ENCODE measurements at regions not wholly inside any gene's neighbourhood (a gene's known extent, or its start where the extent isn't known, plus 50 kb on each side); places are given as distances from the start of the nearest gene placed in this dataset.

GRCh38 chr13:71087432-71087831, 779.6 kb downstream of the DACH1 start:
- Mint-ChIP-seq H3K4me1 (ENCODE audit: low read depth, unreplicated experiment) (peaks cover 16% of the 10 kb centered on the region), H3K27ac (ENCODE audit: unreplicated experiment) (no peak overlapping the region), H3K9me3 (ENCODE audit: unreplicated experiment) (no peaks in the 10 kb centered on the region), H3K27me3 (ENCODE audit: unreplicated experiment) (no peaks in the 10 kb centered on the region), H3K36me3 (ENCODE audit: unreplicated experiment) (no peaks in the 10 kb centered on the region), H3K4me3 (ENCODE audit: unreplicated experiment) (no peak overlapping the region)
- no peak for TF ChIP-seq CTCF (IDR thresholded peaks at IDR 0.05; ENCODE audit: partially characterized antibody, unreplicated experiment)
- DNase-seq, result no peak

GRCh38 chr13:71087006-71087405, 780.0 kb downstream of the DACH1 start:
- no peaks in the 10 kb centered on the region for H3K27me3 Mint-ChIP-seq (ENCODE audit: unreplicated experiment)
- H3K4me3 Mint-ChIP-seq (ENCODE audit: unreplicated experiment), result no peak overlapping the region
- peaks cover 16% of the 10 kb centered on the region for H3K4me1 Mint-ChIP-seq (ENCODE audit: low read depth, unreplicated experiment)
- H3K9me3 Mint-ChIP-seq (ENCODE audit: unreplicated experiment), result no peaks in the 10 kb centered on the region
- TF ChIP-seq CTCF (IDR thresholded peaks at IDR 0.05; ENCODE audit: partially characterized antibody, unreplicated experiment), result no peak
- no peaks in the 10 kb centered on the region for H3K36me3 Mint-ChIP-seq (ENCODE audit: unreplicated experiment)
- H3K27ac Mint-ChIP-seq (ENCODE audit: unreplicated experiment), result no peak overlapping the region
- DNase-seq, result no peak

GRCh38 chr13:71082631-71083030, 784.4 kb downstream of the DACH1 start:
- Mint-ChIP-seq H3K27me3 (ENCODE audit: unreplicated experiment) (peaks cover 2% of the 10 kb centered on the region), H3K9me3 (ENCODE audit: unreplicated experiment) (no peaks in the 10 kb centered on the region), H3K4me1 (ENCODE audit: low read depth, unreplicated experiment) (peaks cover 13% of the 10 kb centered on the region), H3K4me3 (ENCODE audit: unreplicated experiment) (no peak overlapping the region), H3K27ac (ENCODE audit: unreplicated experiment) (no peak overlapping the region), H3K36me3 (ENCODE audit: unreplicated experiment) (no peaks in the 10 kb centered on the region)
- no peak for TF ChIP-seq CTCF (IDR thresholded peaks at IDR 0.05; ENCODE audit: partially characterized antibody, unreplicated experiment)
- DNase-seq, result no peak

GRCh38 chr13:71079638-71080037, 787.4 kb downstream of the DACH1 start:
- H3K4me1 Mint-ChIP-seq (ENCODE audit: low read depth, unreplicated experiment), result peaks cover 23% of the 10 kb centered on the region
- H3K27me3 Mint-ChIP-seq (ENCODE audit: unreplicated experiment), result peaks cover 2% of the 10 kb centered on the region
- no peaks in the 10 kb centered on the region for H3K36me3 Mint-ChIP-seq (ENCODE audit: unreplicated experiment)
- H3K27ac Mint-ChIP-seq (ENCODE audit: unreplicated experiment), result peak overlapping the region; percentile 44
- TF ChIP-seq CTCF (IDR thresholded peaks at IDR 0.05; ENCODE audit: partially characterized antibody, unreplicated experiment), result no peak
- DNase-seq, result no peak
- no peak overlapping the region for H3K4me3 Mint-ChIP-seq (ENCODE audit: unreplicated experiment)
- no peaks in the 10 kb centered on the region for H3K9me3 Mint-ChIP-seq (ENCODE audit: unreplicated experiment)

GRCh38 chr13:71068041-71068440, 799.0 kb downstream of the DACH1 start:
- peaks cover 27% of the 10 kb centered on the region for H3K4me1 Mint-ChIP-seq (ENCODE audit: low read depth, unreplicated experiment)
- no peaks in the 10 kb centered on the region for H3K36me3 Mint-ChIP-seq (ENCODE audit: unreplicated experiment)
- DNase-seq, result no peak
- peaks cover 2% of the 10 kb centered on the region for H3K27me3 Mint-ChIP-seq (ENCODE audit: unreplicated experiment)
- H3K27ac Mint-ChIP-seq (ENCODE audit: unreplicated experiment), result no peak overlapping the region
- no peak overlapping the region for H3K4me3 Mint-ChIP-seq (ENCODE audit: unreplicated experiment)
- H3K9me3 Mint-ChIP-seq (ENCODE audit: unreplicated experiment), result peaks cover 3% of the 10 kb centered on the region
- no peak for TF ChIP-seq CTCF (IDR thresholded peaks at IDR 0.05; ENCODE audit: partially characterized antibody, unreplicated experiment)
